B cell (primary cell): ENCODE measurements at regions not wholly inside any gene's neighbourhood (a gene's known extent, or its start where the extent isn't known, plus 50 kb on each side); places are given as distances from the start of the nearest gene placed in this dataset.

Source experiments
- ATAC-seq: fragments of 200-7000 bp; cut with Tn5 transposase; one replicate; pipeline ENCODE4 v1.10.0; 2021; ENCODE audit warnings: low read depth, mild to moderate bottlenecking, moderate number of reproducible peaks, moderate library complexity
- CTCF ChIA-PET: fragments of 350-600 bp; sonication (Branson Sonifier 250); formaldehyde crosslinking; loops from one replicate; lab custom pipeline; 2021; ENCODE audit warnings: antibody characterized with exemption, inconsistent platforms; lab: Charles Lee
- POLR2A ChIA-PET: fragments of 350-600 bp; sonication (Branson Sonifier 250); formaldehyde crosslinking; loops from one replicate; lab custom pipeline; 2021; ENCODE audit warnings: antibody characterized with exemption; lab: Charles Lee
- DNase-seq: peaks from one replicate; pipeline ENCODE4 v3.0.0; 2013
- H2AFZ ChIP-seq: 2 replicates; pipeline ENCODE4 v1.6.1; 2012; ENCODE audit warnings: mild to moderate bottlenecking, low read depth, low read length; ENCODE audit not compliant: insufficient read depth, poor library complexity, severe bottlenecking
- H3K27ac ChIP-seq, 2 donors: 1 replicate in 1 of 2; 2 replicates in 1 of 2; pipeline ENCODE4 v1.5.1; 2012 to 2013; ENCODE audit warnings: low read length in 2 of 2, mild to moderate bottlenecking in 2 of 2, moderate library complexity in 1 of 2
- H3K27me3 ChIP-seq, 4 experiments: fragments of 200-600 bp in 1 of 4; sonication (generic) in 1 of 4; replicated peaks in 1 of 4; 1 replicate in 2 of 4; 2 replicates in 2 of 4; pipeline versions ENCODE4 v1.6.1 to v1.7.0; 2013 to 2016; ENCODE audit warnings: low read length in 3 of 4, mild to moderate bottlenecking in 2 of 4, mixed read lengths in 1 of 4, moderate library complexity in 1 of 4; ENCODE audit not compliant: insufficient read depth in 4 of 4, control insufficient read depth in 3 of 4; ENCODE audit errors: control extremely low read depth in 1 of 4
- H3K36me3 ChIP-seq, 2 experiments: replicated peaks in 1 of 2; 1 replicate in 1 of 2; 2 replicates in 1 of 2; pipeline versions ENCODE4 v1.6.1 to v1.7.1; 2013; ENCODE audit warnings: low read length in 1 of 2; ENCODE audit not compliant: insufficient read depth in 2 of 2, control insufficient read depth in 1 of 2; ENCODE audit errors: control extremely low read depth in 1 of 2, extremely low read depth in 1 of 2
- H3K4me1 ChIP-seq, 2 donors: fragments of 200-600 bp in 1 of 2; sonication (generic) in 1 of 2; 1 replicate in 1 of 2; 2 replicates in 1 of 2; pipeline versions ENCODE4 v1.5.1 to v1.6.1; 2013 to 2017; ENCODE audit warnings: low read length in 2 of 2; ENCODE audit not compliant: control insufficient read depth in 2 of 2, insufficient read depth in 2 of 2
- H3K4me2 ChIP-seq: replicated peaks from 2 replicates; pipeline ENCODE3; 2012; ENCODE audit warnings: mild to moderate bottlenecking, low read depth, low read length; ENCODE audit not compliant: poor library complexity, severe bottlenecking
- H3K4me3 ChIP-seq, 5 experiments: fragments of 200-600 bp in 1 of 5; sonication (generic) in 1 of 5; 1 replicate in 3 of 5; 2 replicates in 2 of 5; pipeline versions ENCODE4 v1.5.1 to v1.7.0; 2011 to 2016; ENCODE audit warnings: low read length in 4 of 5, mild to moderate bottlenecking in 4 of 5, low read depth in 2 of 5, control low read depth in 1 of 5, moderate library complexity in 1 of 5; ENCODE audit not compliant: insufficient read depth in 1 of 5; ENCODE audit errors: control extremely low read depth in 1 of 5, extremely low read depth in 1 of 5
- H3K79me2 ChIP-seq: fragments of 200-600 bp; sonication (generic); one replicate; pipeline ENCODE4 v1.6.0; 2016; ENCODE audit warnings: low read length; ENCODE audit not compliant: control insufficient read depth, insufficient read depth
- H3K9ac ChIP-seq: fragments of 200-600 bp; sonication (generic); 2 replicates; pipeline ENCODE4 v1.6.1; 2017; ENCODE audit warnings: mild to moderate bottlenecking, low read length, moderate library complexity
- H3K9me3 ChIP-seq, 3 donors: one replicate each; pipeline versions ENCODE4 v1.6.1 to v1.7.1; 2013; ENCODE audit warnings: low read length in 2 of 3; ENCODE audit not compliant: control insufficient read depth in 2 of 3, insufficient read depth in 1 of 3; ENCODE audit errors: control extremely low read depth in 1 of 3
- H4K20me1 ChIP-seq: 2 replicates; pipeline ENCODE4 v1.6.0; 2012; ENCODE audit warnings: mild to moderate bottlenecking, low read length; ENCODE audit not compliant: insufficient read depth, control insufficient read depth, poor library complexity, severe bottlenecking
- H3K27ac Mint-ChIP-seq: one replicate; pipeline ENCODE4 v1.8.0; 2021; ENCODE audit warnings: mixed read lengths
- H3K27me3 Mint-ChIP-seq: one replicate; pipeline ENCODE4 v1.8.0; 2021; ENCODE audit warnings: mixed read lengths
- H3K4me1 Mint-ChIP-seq: one replicate; pipeline ENCODE4 v1.8.0; 2021; ENCODE audit warnings: mixed read lengths
- H3K4me3 Mint-ChIP-seq: one replicate; pipeline ENCODE4 v1.8.0; 2021; ENCODE audit warnings: mixed read lengths
- H3K9me3 Mint-ChIP-seq: one replicate; pipeline ENCODE4 v1.8.0; 2022; ENCODE audit warnings: mixed read lengths; ENCODE audit not compliant: insufficient read depth
- CTCF ChIP-seq: fragments of 200-600 bp; IDR thresholded peaks from one replicate; pipeline ENCODE4 v1.8.0; 2022; ENCODE audit warnings: antibody characterized with exemption, mild to moderate bottlenecking
- EZH2 ChIP-seq: IDR thresholded peaks from 2 replicates; pipeline ENCODE4 v1.6.1; 2012; ENCODE audit warnings: borderline replicate concordance, low read depth, mild to moderate bottlenecking, moderate library complexity, low read length; ENCODE audit not compliant: insufficient read depth, poor library complexity, severe bottlenecking
- WGBS: methylation state at CpG from one replicate; pipeline ENCODE4 v1.1.5; 2013; ENCODE audit warnings: missing lambda C conversion rate; ENCODE audit not compliant: insufficient coverage; 5-methylcytosine and 5-hydroxymethylcytosine counted together
- intact Hi-C: fragments of 100-400 bp; cut with micrococcal nuclease; formaldehyde crosslinking; loops from one replicate; pipeline ENCODE4 v1.10.0; 2022

GRCh38 chr16:26563018-26563417 lies 503.7 kb upstream of the C16orf82 start:
- WGBS = 83% methylated on average over 1 of the region's 2 CpGs
- TF ChIP-seq EZH2 (no peak), CTCF (no peak)
- no peak overlapping the region for H3K4me3 ChIP-seq
- DNase-seq = no peak
- ATAC-seq = no peak
- CTCF ChIA-PET = no interaction called here
- H3K79me2 ChIP-seq = no peaks in the 10 kb centered on the region
- H3K27ac ChIP-seq = no peak overlapping the region
- Mint-ChIP-seq H3K27ac (no peak overlapping the region), H3K4me3 (no peak overlapping the region), H3K27me3 (peaks cover 19% of the 10 kb centered on the region), H3K9me3 (no peaks in the 10 kb centered on the region), H3K4me1 (no peaks in the 10 kb centered on the region)
- H3K9me3 ChIP-seq = no peaks in the 10 kb centered on the region
- no peaks in the 10 kb centered on the region for H4K20me1 ChIP-seq
- no peaks in the 10 kb centered on the region for H3K36me3 ChIP-seq
- H2AFZ ChIP-seq = no peak overlapping the region
- POLR2A ChIA-PET = no interaction called here
- H3K4me2 ChIP-seq = no peak overlapping the region
- H3K9ac ChIP-seq = no peak overlapping the region
- no peaks in the 10 kb centered on the region for H3K4me1 ChIP-seq
- no peaks in the 10 kb centered on the region for H3K27me3 ChIP-seq
- intact Hi-C loops = no loop called here

- Histone ChIP-seq H4K20me1 (no peaks in the 10 kb centered on the region), H3K4me2 (no peak overlapping the region), H3K4me1 (no peaks in the 10 kb centered on the region), H3K9me3 (no peaks in the 10 kb centered on the region), H3K27ac (no peak overlapping the region), H3K4me3 (no peak overlapping the region), H3K79me2 (no peaks in the 10 kb centered on the region), H2AFZ (no peak overlapping the region), H3K27me3 (no peaks in the 10 kb centered on the region), H3K36me3 (no peaks in the 10 kb centered on the region), H3K9ac (no peak overlapping the region)
- ChIA-PET POLR2A (no interaction called here), CTCF (no interaction called here)
- 74% methylated on average over 7 of the region's 9 CpGs for WGBS
- Mint-ChIP-seq H3K27ac (no peak overlapping the region), H3K4me3 (no peak overlapping the region), H3K4me1 (no peaks in the 10 kb centered on the region), H3K27me3 (peaks cover 3% of the 10 kb centered on the region), H3K9me3 (no peaks in the 10 kb centered on the region)
- ATAC-seq = no peak
- intact Hi-C loops = no loop called here
- no peak for TF ChIP-seq CTCF
- TF ChIP-seq EZH2 = no peak
- no peak for DNase-seq
Observed at GRCh38 chr16:26567356-26567755, 499.4 kb upstream of the C16orf82 start.
